A673 (cell line): ENCODE measurements at regions not wholly inside any gene's neighbourhood (a gene's known extent, or its start where the extent isn't known, plus 50 kb on each side); places are given as distances from the start of the nearest gene placed in this dataset.

Source experiments
- CTCF ChIP-seq: fragments of 300-800, 200-600 bp; sonication (generic); conservative IDR thresholded peaks from 2 replicates; pipeline ENCODE4 v1.5.1; 2017; ENCODE audit warnings: low read depth, mild to moderate bottlenecking, antibody characterized with exemption, low read length, moderate library complexity, mixed read lengths
- EZH2 ChIP-seq: fragments of 200-600 bp; sonication (generic); IDR thresholded peaks from 2 replicates; pipeline ENCODE4 v1.6.1; 2017; ENCODE audit warnings: borderline replicate concordance, low read depth, mild to moderate bottlenecking, mixed read lengths, antibody characterized with exemption, low read length; ENCODE audit not compliant: poor library complexity, severe bottlenecking

GRCh38 chr5:173837654-173838053 is 50.5 kb upstream of the CPEB4 start:
- no peak for TF ChIP-seq CTCF
- no peak for TF ChIP-seq EZH2
